IPS-15b (cell line): ENCODE measurements at regions not wholly inside any gene's neighbourhood (a gene's known extent, or its start where the extent isn't known, plus 50 kb on each side); places are given as distances from the start of the nearest gene placed in this dataset.
"Not testable (repeated sequence)": the region's sequence is repeated elsewhere in the genome, so short reads cannot be mapped to it uniquely, and the experiment has no call there.

Experiments
- H3K27me3 ChIP-seq: one replicate; pipeline ENCODE4 v1.6.1; 2013; ENCODE audit warnings: low read length; ENCODE audit not compliant: control insufficient read depth, insufficient read depth
- H3K36me3 ChIP-seq: one replicate; pipeline ENCODE4 v1.6.1; 2013; ENCODE audit warnings: low read length; ENCODE audit not compliant: control insufficient read depth, insufficient read depth
- H3K4me1 ChIP-seq: one replicate; pipeline ENCODE4 v1.6.1; 2013; ENCODE audit warnings: mild to moderate bottlenecking, low read length; ENCODE audit not compliant: control insufficient read depth, insufficient read depth
- H3K4me3 ChIP-seq: one replicate; pipeline ENCODE4 v1.5.1; 2013; ENCODE audit warnings: low read depth, low read length
- H3K9ac ChIP-seq: one replicate; pipeline ENCODE4 v1.6.1; 2013; ENCODE audit warnings: low read depth, mild to moderate bottlenecking, low read length
- H3K9me3 ChIP-seq: one replicate; pipeline ENCODE4 v1.6.1; 2013; ENCODE audit warnings: mild to moderate bottlenecking, low read length; ENCODE audit not compliant: control insufficient read depth, insufficient read depth

- Histone ChIP-seq H3K4me1 (no peaks in the 10 kb centered on the region), H3K9me3 (no peaks in the 10 kb centered on the region), H3K36me3 (no peaks in the 10 kb centered on the region), H3K9ac (no peak overlapping the region), H3K4me3 (no peak overlapping the region), H3K27me3 (no peaks in the 10 kb centered on the region)
These were observed 837.1 kb upstream of the SEMA6A start for GRCh38 chr5:117411701-117412100.

- no peak overlapping the region for H3K9ac ChIP-seq
- no peaks in the 10 kb centered on the region for H3K9me3 ChIP-seq
- no peak overlapping the region for H3K4me3 ChIP-seq
- no peaks in the 10 kb centered on the region for H3K36me3 ChIP-seq
- no peaks in the 10 kb centered on the region for H3K4me1 ChIP-seq
- no peaks in the 10 kb centered on the region for H3K27me3 ChIP-seq
These were observed 830.6 kb upstream of the SEMA6A start for GRCh38 chr5:117405197-117405596.

GRCh38 chr5:117394506-117395157 is 820.0 kb upstream of the SEMA6A start:
- no peak overlapping the region for H3K4me3 ChIP-seq
- H3K36me3 ChIP-seq: no peaks in the 10 kb centered on the region
- no peaks in the 10 kb centered on the region for H3K4me1 ChIP-seq
- H3K27me3 ChIP-seq: no peaks in the 10 kb centered on the region
- H3K9ac ChIP-seq: no peak overlapping the region
- no peaks in the 10 kb centered on the region for H3K9me3 ChIP-seq

- Histone ChIP-seq H3K27me3 (no peaks in the 10 kb centered on the region), H3K9ac (no peak overlapping the region), H3K9me3 (no peaks in the 10 kb centered on the region), H3K4me1 (no peaks in the 10 kb centered on the region), H3K36me3 (no peaks in the 10 kb centered on the region), H3K4me3 (no peak overlapping the region)
These were observed 818.5 kb upstream of the SEMA6A start for GRCh38 chr5:117393125-117393524.

- H3K36me3 ChIP-seq: no peaks in the 10 kb centered on the region
- H3K9me3 ChIP-seq: no peaks in the 10 kb centered on the region
- no peak overlapping the region for H3K4me3 ChIP-seq
- H3K27me3 ChIP-seq: no peaks in the 10 kb centered on the region
- H3K9ac ChIP-seq: no peak overlapping the region
- H3K4me1 ChIP-seq: no peaks in the 10 kb centered on the region
These were observed 805.7 kb upstream of the SEMA6A start for GRCh38 chr5:117380316-117380715.

GRCh38 chr5:117379521-117379920 is 804.9 kb upstream of the SEMA6A start:
- no peaks in the 10 kb centered on the region for H3K27me3 ChIP-seq
- H3K36me3 ChIP-seq: no peaks in the 10 kb centered on the region
- no peaks in the 10 kb centered on the region for H3K4me1 ChIP-seq
- no peak overlapping the region for H3K9ac ChIP-seq
- H3K4me3 ChIP-seq: no peak overlapping the region
- H3K9me3 ChIP-seq: no peaks in the 10 kb centered on the region

GRCh38 chr5:117376748-117377147 is 802.1 kb upstream of the SEMA6A start:
- H3K9me3 ChIP-seq: no peaks in the 10 kb centered on the region
- no peaks in the 10 kb centered on the region for H3K36me3 ChIP-seq
- no peak overlapping the region for H3K4me3 ChIP-seq
- no peaks in the 10 kb centered on the region for H3K27me3 ChIP-seq
- H3K9ac ChIP-seq: no peak overlapping the region
- no peaks in the 10 kb centered on the region for H3K4me1 ChIP-seq

- Histone ChIP-seq H3K27me3 (no peaks in the 10 kb centered on the region), H3K9me3 (no peaks in the 10 kb centered on the region), H3K36me3 (no peaks in the 10 kb centered on the region), H3K4me1 (no peaks in the 10 kb centered on the region), H3K4me3 (no peak overlapping the region), H3K9ac (no peak overlapping the region)
These were observed 785.3 kb upstream of the SEMA6A start for GRCh38 chr5:117359895-117360294.

GRCh38 chr5:117357886-117358285 is 783.3 kb upstream of the SEMA6A start:
- H3K27me3 ChIP-seq: no peaks in the 10 kb centered on the region
- H3K9me3 ChIP-seq: no peaks in the 10 kb centered on the region
- no peak overlapping the region for H3K4me3 ChIP-seq
- no peaks in the 10 kb centered on the region for H3K4me1 ChIP-seq
- no peak overlapping the region for H3K9ac ChIP-seq
- H3K36me3 ChIP-seq: no peaks in the 10 kb centered on the region

- Histone ChIP-seq H3K4me3 (no peak overlapping the region), H3K4me1 (no peaks in the 10 kb centered on the region), H3K36me3 (no peaks in the 10 kb centered on the region), H3K9ac (no peak overlapping the region), H3K9me3 (no peaks in the 10 kb centered on the region), H3K27me3 (no peaks in the 10 kb centered on the region)
These were observed 772.7 kb upstream of the SEMA6A start for GRCh38 chr5:117347280-117347679.

- not testable (repeated sequence) for H3K4me1 ChIP-seq, H3K27me3 ChIP-seq, H3K4me3 ChIP-seq, H3K9me3 ChIP-seq, H3K9ac ChIP-seq, H3K36me3 ChIP-seq
These were observed 769.1 kb upstream of the SEMA6A start for GRCh38 chr5:117343726-117344125.

- Histone ChIP-seq H3K9me3 (no peaks in the 10 kb centered on the region), H3K4me1 (no peaks in the 10 kb centered on the region), H3K27me3 (no peaks in the 10 kb centered on the region), H3K36me3 (no peaks in the 10 kb centered on the region), H3K4me3 (no peak overlapping the region), H3K9ac (no peak overlapping the region)
These were observed 762.6 kb upstream of the SEMA6A start for GRCh38 chr5:117337064-117337749.
